ENCODE measurements at regions not wholly inside any gene's neighbourhood (a gene's known extent, or its start where the extent isn't known, plus 50 kb on each side); places are given as distances from the start of the nearest gene placed in this dataset.

- Histone ChIP-seq H2AFZ (ENCODE audit: insufficient read depth, low read depth, low read length, poor library complexity, severe bottlenecking) (no peak overlapping the region), H3K9me3 (ENCODE audit: control extremely low read depth in 1 of 3, control insufficient read depth in 2 of 3, insufficient read depth in 1 of 3, low read length in 2 of 3) (no peaks in the 10 kb centered on the region), H4K20me1 (ENCODE audit: control insufficient read depth, insufficient read depth, low read length, poor library complexity, severe bottlenecking) (no peaks in the 10 kb centered on the region), H3K79me2 (ENCODE audit: control insufficient read depth, insufficient read depth, low read length) (no peaks in the 10 kb centered on the region), H3K36me3 (replicated peaks in 1 of 2; ENCODE audit: control extremely low read depth in 1 of 2, control insufficient read depth in 1 of 2, extremely low read depth in 1 of 2, insufficient read depth in 2 of 2, low read length in 1 of 2) (no peaks in the 10 kb centered on the region), H3K4me3 (ENCODE audit: control extremely low read depth in 1 of 5, extremely low read depth in 1 of 5, insufficient read depth in 1 of 5, low read depth in 2 of 5, low read length in 4 of 5) (no peak overlapping the region), H3K27ac (ENCODE audit: low read length in 2 of 2) (no peak overlapping the region), H3K9ac (ENCODE audit: low read length) (no peak overlapping the region), H3K27me3 (replicated peaks in 1 of 4; ENCODE audit: control extremely low read depth in 1 of 4, control insufficient read depth in 3 of 4, insufficient read depth in 4 of 4, low read length in 3 of 4) (no peaks in the 10 kb centered on the region), H3K4me2 (replicated peaks; ENCODE audit: low read depth, low read length, poor library complexity, severe bottlenecking) (no peak overlapping the region), H3K4me1 (ENCODE audit: control insufficient read depth in 2 of 2, insufficient read depth in 2 of 2, low read length in 2 of 2) (no peaks in the 10 kb centered on the region)
- TF ChIP-seq EZH2 (IDR thresholded peaks at IDR 0.05; ENCODE audit: borderline replicate concordance, insufficient read depth, low read depth, low read length, poor library complexity, severe bottlenecking) = no peak
- H3K27me3 Mint-ChIP-seq = no peaks in the 10 kb centered on the region
- no peak overlapping the region for H3K27ac Mint-ChIP-seq
- no peaks in the 10 kb centered on the region for H3K4me1 Mint-ChIP-seq
- no CpG with 5 or more reads among the region's 3 CpGs for WGBS (ENCODE audit: insufficient coverage)
- CTCF ChIA-PET = no interaction called here
- H3K4me3 Mint-ChIP-seq = no peak overlapping the region
- ATAC-seq (ENCODE audit: low read depth) (no peak), DNase-seq (no peak)
- intact Hi-C loops (cut with micrococcal nuclease) = no loop called here
- no peaks in the 10 kb centered on the region for H3K9me3 Mint-ChIP-seq (ENCODE audit: insufficient read depth)
- POLR2A ChIA-PET = no interaction called here
Measured at GRCh38 chr14:48686650-48687049, 899.5 kb downstream of the RPS29 start.

- no peak overlapping the region for H3K4me3 Mint-ChIP-seq
- DNase-seq (no peak), ATAC-seq (ENCODE audit: low read depth) (no peak)
- H3K79me2 ChIP-seq (ENCODE audit: control insufficient read depth, insufficient read depth, low read length) = no peaks in the 10 kb centered on the region
- TF ChIP-seq CTCF (IDR thresholded peaks at IDR 0.05) (no peak), EZH2 (IDR thresholded peaks at IDR 0.05; ENCODE audit: borderline replicate concordance, insufficient read depth, low read depth, low read length, poor library complexity, severe bottlenecking) (no peak)
- no peak overlapping the region for H3K9ac ChIP-seq (ENCODE audit: low read length)
- CTCF ChIA-PET = no interaction called here
- H3K4me1 Mint-ChIP-seq = no peaks in the 10 kb centered on the region
- H3K9me3 ChIP-seq (ENCODE audit: control extremely low read depth in 1 of 3, control insufficient read depth in 2 of 3, insufficient read depth in 1 of 3, low read length in 2 of 3) = peaks cover 0 to 7% (median 0%) of the 10 kb centered on the region in 3 donors
- H3K4me2 ChIP-seq (replicated peaks; ENCODE audit: low read depth, low read length, poor library complexity, severe bottlenecking) = no peak overlapping the region
- H3K27ac ChIP-seq (ENCODE audit: low read length in 2 of 2) = no peak overlapping the region
- H3K27ac Mint-ChIP-seq = no peak overlapping the region
- H3K36me3 ChIP-seq (replicated peaks in 1 of 2; ENCODE audit: control extremely low read depth in 1 of 2, control insufficient read depth in 1 of 2, extremely low read depth in 1 of 2, insufficient read depth in 2 of 2, low read length in 1 of 2) = no peaks in the 10 kb centered on the region
- no peaks in the 10 kb centered on the region for H3K4me1 ChIP-seq (ENCODE audit: control insufficient read depth in 2 of 2, insufficient read depth in 2 of 2, low read length in 2 of 2)
- intact Hi-C loops (cut with micrococcal nuclease) = no loop called here
- H2AFZ ChIP-seq (ENCODE audit: insufficient read depth, low read depth, low read length, poor library complexity, severe bottlenecking) = no peak overlapping the region
- no peaks in the 10 kb centered on the region for H3K9me3 Mint-ChIP-seq (ENCODE audit: insufficient read depth)
- H3K27me3 Mint-ChIP-seq = no peaks in the 10 kb centered on the region
- POLR2A ChIA-PET = no interaction called here
- WGBS (ENCODE audit: insufficient coverage) = no CpG with 5 or more reads among the region's 2 CpGs
- no peak overlapping the region for H3K4me3 ChIP-seq (ENCODE audit: control extremely low read depth in 1 of 5, extremely low read depth in 1 of 5, insufficient read depth in 1 of 5, low read depth in 2 of 5, low read length in 4 of 5)
- H4K20me1 ChIP-seq (ENCODE audit: control insufficient read depth, insufficient read depth, low read length, poor library complexity, severe bottlenecking) = no peaks in the 10 kb centered on the region
- H3K27me3 ChIP-seq (replicated peaks in 1 of 4; ENCODE audit: control extremely low read depth in 1 of 4, control insufficient read depth in 3 of 4, insufficient read depth in 4 of 4, low read length in 3 of 4) = no peaks in the 10 kb centered on the region
Measured at GRCh38 chr14:48672506-48672905, 913.7 kb downstream of the RPS29 start.
